Retinal pigment epithelial cell (primary cell): ENCODE measurements at regions not wholly inside any gene's neighbourhood (a gene's known extent, or its start where the extent isn't known, plus 50 kb on each side); places are given as distances from the start of the nearest gene placed in this dataset.

ENCODE experiments used
- DNase-seq: peaks from one replicate; pipeline ENCODE4 v3.0.0-alpha.2; 2010; ENCODE audit warnings: low read depth
- H3K4me3 ChIP-seq: 2 replicates; pipeline ENCODE4 v1.5.1; 2011; ENCODE audit warnings: mild to moderate bottlenecking, low read length, control low read depth, moderate library complexity
- TF ChIP-seq, protein P1 (sequence below): conservative IDR thresholded peaks from 2 replicates; pipeline ENCODE4 v1.5.1; 2011; ENCODE audit warnings: low read depth, low read length, control low read depth, inconsistent platforms

DNA sequence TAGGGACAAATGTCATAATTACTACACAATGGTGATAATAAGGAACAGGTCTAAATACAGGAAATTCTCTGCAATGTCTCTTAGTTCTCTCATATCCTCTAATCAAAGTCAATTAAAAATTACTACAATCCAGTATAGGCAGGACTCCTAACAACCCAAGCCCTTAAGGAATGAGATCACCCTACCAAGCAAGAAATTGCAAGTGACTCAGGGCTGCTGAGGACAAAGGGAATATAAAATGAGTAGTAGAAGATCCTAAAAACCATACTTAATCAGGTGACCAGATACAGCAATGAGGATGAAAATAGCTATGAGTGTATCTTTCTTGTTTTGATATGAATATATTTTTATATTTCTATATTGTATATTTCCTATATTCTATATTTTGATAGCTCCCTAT lies 250.0 kb upstream of the DCC start:
- no peak for DNase-seq
- TF ChIP-seq, protein P1, sequence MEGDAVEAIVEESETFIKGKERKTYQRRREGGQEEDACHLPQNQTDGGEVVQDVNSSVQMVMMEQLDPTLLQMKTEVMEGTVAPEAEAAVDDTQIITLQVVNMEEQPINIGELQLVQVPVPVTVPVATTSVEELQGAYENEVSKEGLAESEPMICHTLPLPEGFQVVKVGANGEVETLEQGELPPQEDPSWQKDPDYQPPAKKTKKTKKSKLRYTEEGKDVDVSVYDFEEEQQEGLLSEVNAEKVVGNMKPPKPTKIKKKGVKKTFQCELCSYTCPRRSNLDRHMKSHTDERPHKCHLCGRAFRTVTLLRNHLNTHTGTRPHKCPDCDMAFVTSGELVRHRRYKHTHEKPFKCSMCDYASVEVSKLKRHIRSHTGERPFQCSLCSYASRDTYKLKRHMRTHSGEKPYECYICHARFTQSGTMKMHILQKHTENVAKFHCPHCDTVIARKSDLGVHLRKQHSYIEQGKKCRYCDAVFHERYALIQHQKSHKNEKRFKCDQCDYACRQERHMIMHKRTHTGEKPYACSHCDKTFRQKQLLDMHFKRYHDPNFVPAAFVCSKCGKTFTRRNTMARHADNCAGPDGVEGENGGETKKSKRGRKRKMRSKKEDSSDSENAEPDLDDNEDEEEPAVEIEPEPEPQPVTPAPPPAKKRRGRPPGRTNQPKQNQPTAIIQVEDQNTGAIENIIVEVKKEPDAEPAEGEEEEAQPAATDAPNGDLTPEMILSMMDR = no peak
- H3K4me3 ChIP-seq = no peak overlapping the region

DNA sequence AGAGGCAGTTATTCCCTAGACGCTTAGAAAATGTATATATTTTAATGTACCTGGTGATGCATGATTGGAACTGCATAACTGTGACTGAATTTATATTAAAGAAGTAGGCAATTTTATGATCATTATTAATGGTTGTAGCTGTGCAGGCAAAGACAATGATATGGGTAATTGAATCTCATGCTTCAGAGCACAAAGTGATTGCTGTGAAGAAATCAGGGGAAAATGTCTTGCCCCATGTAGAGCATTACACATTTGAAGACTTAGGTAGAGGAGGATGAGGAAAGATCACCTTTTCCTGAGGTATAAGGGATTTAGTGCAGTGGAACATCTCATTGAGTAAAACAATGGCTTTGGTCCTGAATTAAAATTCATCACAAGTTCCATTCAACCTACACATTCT lies 246.8 kb upstream of the DCC start:
- TF ChIP-seq, protein P1 = no peak
- H3K4me3 ChIP-seq = no peak overlapping the region

DNA sequence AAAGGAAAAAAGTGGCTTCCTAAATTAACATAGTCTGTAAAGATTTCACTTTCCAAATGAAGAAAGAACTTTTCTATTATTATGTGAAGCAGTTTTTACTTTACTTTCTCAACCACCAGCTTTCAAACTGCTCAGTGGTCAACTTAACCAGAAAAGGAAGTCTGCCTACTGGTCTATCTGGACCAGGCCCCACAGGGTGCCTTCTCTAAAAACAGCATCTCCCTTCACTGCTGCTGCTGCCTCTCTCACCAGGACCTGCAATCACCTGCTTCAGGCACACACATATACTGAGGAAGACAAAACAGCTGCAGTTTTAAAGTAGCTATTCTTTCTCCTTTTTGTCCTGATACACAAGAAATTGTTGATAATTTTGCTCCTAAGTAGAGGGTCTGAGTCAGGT lies 221.3 kb upstream of the DCC start:
- no peak overlapping the region for H3K4me3 ChIP-seq
- DNase-seq = no peak
- TF ChIP-seq, protein P1 = no peak

More for the DNA sequence above, 246.8 kb upstream of the DCC start:
- no peak for DNase-seq

DNA sequence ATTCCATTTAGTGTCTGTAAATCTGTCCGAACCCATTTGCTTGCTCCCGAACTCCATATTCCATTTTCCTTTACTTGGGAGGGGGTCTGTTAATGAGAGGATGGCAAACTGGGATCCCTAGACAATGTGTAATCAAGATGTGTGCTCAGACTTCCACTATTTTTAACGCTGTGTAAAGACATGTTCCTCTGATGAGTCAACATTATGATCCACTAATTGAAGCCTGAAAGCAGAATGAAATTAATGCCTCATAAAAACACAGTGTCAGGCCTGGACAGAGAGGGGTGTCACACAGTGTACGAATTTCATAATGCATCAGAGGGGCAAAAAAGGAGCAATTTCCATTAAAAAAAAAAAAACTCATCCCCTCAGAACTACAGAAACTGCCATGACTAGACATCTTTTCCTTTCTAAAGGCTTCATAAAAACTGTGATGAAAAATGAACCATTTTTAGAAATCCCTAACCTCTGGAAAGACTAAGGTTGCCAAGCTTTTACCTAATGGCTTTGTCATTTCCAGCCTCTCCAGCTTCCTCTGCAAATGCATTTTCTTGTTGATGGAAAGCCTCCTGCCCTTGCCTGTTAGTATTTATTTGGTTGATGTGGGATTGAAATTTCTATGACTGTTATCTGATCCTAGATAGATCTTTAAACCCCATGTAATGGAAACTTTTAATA lies 209.2 kb upstream of the DCC start:
- peak; percentile 4 for DNase-seq
- no peak overlapping the region for H3K4me3 ChIP-seq
- TF ChIP-seq, protein P1 = no peak

DNA sequence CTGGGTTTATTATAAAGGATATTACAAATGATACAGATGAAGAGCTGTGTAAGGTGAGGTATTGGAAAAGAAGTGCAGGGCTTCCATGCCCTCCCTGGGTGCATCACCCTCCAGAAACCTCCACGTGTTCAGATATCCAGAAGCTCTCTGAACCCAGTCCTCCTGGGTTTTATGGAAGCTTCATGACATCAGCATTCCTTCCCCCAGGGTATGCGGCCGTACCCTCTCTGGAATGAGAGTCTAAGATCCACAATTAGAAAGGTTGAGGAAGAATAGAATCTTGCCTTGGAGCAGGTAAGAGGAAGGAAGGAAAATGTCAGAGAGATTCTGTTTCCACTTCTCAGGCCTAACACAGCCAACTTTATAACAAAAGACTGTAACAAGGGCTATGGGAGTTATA lies 208.2 kb upstream of the DCC start:
- no peak overlapping the region for H3K4me3 ChIP-seq
- no peak for DNase-seq
- TF ChIP-seq, protein P1 = no peak

DNA sequence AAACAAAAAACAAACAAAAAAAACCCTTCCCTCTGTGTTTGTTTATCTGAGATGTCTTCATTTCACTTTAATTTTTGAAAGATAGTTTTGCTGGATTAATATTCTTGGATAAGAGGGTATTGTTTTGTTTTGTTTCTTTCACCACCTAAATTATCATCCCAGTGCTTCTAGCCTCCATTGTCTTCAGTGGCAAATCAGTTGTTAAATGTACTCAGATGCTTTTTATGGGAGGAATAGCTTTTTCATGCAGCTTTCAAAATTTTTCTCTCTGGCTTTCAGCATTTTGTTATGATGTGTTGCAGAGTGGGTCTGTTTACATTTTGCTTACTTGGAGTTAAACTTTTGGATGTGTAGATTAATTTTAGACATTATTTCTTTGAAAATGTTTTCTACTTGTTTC lies 203.5 kb upstream of the DCC start:
- TF ChIP-seq, protein P1 = no peak
- H3K4me3 ChIP-seq = no peak overlapping the region
- DNase-seq = no peak

DNA sequence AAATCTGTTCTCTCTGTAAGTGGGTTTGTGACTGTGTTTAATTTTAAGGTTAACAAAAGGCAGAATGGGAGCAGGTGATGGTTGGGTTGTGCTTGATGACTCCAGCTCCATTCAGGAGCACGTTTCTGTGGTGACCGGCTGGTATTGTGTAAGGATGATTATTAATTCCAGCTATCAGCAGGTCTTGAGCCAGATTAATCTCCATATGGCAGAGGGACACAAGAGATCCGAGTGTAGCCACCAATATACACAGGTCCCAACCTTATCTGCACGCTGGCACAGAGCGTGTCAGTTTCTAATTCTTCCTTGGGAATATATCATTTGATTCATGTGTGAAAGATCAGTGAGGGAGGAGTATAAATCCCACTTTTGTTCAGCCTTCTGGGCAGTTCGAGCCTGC lies 199.0 kb upstream of the DCC start:
- TF ChIP-seq, protein P1 = no peak
- no peak for DNase-seq

More for the DNA sequence above, 199.0 kb upstream of the DCC start:
- no peak overlapping the region for H3K4me3 ChIP-seq
